Tibial nerve (tissue), 3 donors: ENCODE measurements at regions not wholly inside any gene's neighbourhood (a gene's known extent, or its start where the extent isn't known, plus 50 kb on each side); places are given as distances from the start of the nearest gene placed in this dataset.

Experiments used
- POLR2A ChIP-seq, 2 donors: fragments of 450-650 bp; IDR thresholded peaks; one replicate each; pipeline ENCODE4 v1.6.1; 2017; ENCODE audit warnings: antibody characterized with exemption in 2 of 2, mild to moderate bottlenecking in 2 of 2, moderate library complexity in 2 of 2
- TF ChIP-seq, protein P1 (sequence below), 5 experiments: fragments of 200-600 bp in 3 of 5; fragments of 450-650 bp in 2 of 5; sonication (generic) in 3 of 5; IDR thresholded peaks; one replicate each; pipeline ENCODE4 v1.5.1; 2016 to 2019; ENCODE audit warnings: antibody characterized with exemption in 5 of 5, mild to moderate bottlenecking in 3 of 5, moderate library complexity in 2 of 5

DNA sequence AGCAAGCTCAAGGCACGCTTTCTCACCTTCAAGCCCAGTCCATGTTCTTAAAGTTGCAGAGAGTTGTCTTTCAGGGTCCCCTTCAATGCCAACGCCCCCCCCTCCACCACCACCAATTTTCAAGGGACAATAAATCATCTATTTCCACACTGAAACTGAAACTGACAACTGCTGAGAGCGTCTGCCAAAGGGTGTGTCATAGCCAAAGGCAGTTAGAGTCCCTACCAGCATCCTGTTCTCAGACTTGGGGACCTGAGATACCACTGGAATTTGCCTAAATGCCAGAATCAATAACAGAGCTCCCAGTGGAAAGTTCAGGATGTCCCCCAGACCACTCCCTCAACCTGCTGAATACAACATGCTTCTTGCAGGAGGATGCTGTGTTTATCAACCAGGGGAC is 133.2 kb upstream of the SOX9 start:
- TF ChIP-seq POLR2A (IDR thresholded peaks at IDR 0.05), result no peak
- TF ChIP-seq, protein P1, sequence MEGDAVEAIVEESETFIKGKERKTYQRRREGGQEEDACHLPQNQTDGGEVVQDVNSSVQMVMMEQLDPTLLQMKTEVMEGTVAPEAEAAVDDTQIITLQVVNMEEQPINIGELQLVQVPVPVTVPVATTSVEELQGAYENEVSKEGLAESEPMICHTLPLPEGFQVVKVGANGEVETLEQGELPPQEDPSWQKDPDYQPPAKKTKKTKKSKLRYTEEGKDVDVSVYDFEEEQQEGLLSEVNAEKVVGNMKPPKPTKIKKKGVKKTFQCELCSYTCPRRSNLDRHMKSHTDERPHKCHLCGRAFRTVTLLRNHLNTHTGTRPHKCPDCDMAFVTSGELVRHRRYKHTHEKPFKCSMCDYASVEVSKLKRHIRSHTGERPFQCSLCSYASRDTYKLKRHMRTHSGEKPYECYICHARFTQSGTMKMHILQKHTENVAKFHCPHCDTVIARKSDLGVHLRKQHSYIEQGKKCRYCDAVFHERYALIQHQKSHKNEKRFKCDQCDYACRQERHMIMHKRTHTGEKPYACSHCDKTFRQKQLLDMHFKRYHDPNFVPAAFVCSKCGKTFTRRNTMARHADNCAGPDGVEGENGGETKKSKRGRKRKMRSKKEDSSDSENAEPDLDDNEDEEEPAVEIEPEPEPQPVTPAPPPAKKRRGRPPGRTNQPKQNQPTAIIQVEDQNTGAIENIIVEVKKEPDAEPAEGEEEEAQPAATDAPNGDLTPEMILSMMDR (IDR thresholded peaks at IDR 0.05), result no peak
